ENCODE measurements at regions not wholly inside any gene's neighbourhood (a gene's known extent, or its start where the extent isn't known, plus 50 kb on each side); places are given as distances from the start of the nearest gene placed in this dataset.

DNA sequence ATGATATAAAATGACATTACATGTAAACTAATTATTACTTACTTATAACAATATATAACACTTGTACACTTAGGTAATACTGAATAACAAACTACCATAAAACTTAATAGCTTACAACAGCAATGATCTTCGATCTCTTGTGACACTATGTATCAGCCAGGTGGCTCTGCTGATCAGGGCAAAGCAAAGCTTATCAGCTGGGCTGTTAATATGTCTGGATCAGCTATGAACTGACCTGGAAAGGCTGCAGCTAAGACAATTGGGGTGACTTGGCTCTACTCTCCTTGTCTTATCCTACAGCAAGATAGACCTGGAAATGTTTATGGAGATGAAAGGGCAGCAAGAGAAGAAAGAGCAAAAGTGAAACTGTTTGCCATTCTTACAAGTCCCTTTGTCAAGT is 511.3 kb downstream of the TLR4 start:
- no peak for DNase-seq

DNA sequence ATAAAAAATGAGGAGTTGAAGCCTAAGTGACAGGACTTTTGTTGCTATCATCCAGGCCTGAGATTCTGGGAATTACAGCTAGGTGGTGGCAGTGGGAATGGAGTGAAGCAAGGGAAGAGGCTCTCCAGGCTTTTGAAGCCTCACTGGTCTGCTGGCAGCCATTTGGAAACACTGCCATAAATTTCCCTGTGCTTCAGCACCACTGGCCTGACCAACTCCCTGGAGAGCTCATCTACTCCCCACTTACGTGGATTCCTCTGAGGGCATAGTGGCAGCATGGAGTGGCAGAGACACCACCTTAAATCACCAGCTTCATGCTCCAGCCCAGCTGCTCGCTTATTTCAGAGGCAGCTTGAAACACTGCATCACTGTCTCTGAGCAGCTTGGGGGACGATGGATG is 518.2 kb downstream of the TLR4 start:
- DNase-seq, result no peak

- no peak for DNase-seq
These were observed 518.9 kb downstream of the TLR4 start for GRCh38 chr9:118223111-118223510.

DNA sequence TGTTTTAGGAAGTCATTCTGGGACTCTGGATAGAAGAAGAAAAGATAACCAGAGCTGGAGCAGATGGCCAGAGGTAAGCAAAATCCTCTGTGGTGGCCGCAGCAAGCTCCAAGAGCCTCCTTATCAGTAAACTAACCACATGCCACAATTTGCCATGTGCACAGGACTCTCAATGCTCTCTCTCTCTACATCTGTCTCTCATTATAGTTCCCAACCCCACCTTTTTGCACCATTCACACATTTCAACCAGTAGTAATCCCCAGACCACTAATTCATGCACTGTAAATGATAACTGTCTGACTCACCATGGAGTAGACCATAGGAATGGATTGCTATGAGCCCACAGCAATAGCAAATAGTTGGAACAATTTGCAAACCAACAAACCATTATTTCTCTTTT is 526.1 kb downstream of the TLR4 start:
- no peak for DNase-seq

DNA sequence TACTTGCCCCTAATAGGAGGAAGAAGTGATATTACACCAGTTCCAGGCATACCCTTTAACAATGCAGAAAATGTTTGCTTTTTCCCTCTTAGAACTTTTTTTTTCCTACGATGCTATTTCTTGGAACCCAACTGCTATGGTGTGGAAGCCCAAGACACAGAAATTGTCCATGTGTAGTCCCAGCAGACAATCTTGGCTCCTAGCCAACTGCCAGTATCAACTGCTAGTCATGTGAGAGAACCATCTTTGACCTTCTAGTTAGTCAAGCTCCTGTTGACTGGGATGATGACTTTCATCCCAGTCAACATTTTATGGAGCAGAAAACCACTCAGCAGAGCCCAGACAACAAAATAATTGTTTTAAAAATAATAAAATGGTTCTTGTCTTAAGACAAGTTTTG is 532.4 kb downstream of the TLR4 start:
- no peak for DNase-seq

GRCh38 chr9:118238139-118238538 is 533.9 kb downstream of the TLR4 start:
- DNase-seq, result no peak

DNA sequence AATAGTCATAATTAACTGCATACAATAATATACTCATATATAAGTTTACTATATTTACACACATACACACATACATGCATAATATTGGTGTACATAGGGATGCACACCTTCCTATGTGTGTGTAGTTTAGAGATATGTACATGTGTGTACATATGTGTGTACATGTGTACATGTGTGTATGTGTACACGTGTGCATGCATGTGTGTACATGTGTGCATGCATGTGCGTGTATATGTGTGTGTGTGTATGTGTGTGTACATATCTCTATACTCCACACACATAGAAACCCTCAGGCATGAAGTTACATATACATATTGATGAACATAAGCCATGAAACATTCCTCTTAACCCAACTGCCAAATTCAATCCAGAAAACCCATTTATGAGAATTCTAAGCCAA is 547.8 kb downstream of the TLR4 start:
- no peak for DNase-seq

GRCh38 chr9:118262191-118262590 is 558.0 kb downstream of the TLR4 start:
- no peak for DNase-seq

DNA sequence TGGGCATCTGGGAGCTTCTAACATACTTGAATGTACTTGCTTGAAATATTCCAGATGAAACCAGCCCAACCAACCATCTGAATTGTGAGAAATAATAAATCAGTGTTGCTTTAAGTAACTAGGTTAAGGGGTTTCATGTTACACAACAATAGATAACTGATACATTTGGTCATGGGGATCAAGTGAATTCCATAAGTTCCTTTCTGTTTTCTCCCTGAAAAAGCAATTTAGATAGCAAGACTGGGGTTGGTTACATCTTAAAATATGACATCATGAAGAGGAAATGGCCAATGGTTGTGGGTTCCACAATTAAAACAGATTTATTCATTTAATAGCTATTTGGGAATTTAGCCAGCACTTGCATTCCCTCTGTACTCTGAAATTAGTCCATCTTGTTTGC is 559.7 kb downstream of the TLR4 start:
- DNase-seq, result no peak

DNA sequence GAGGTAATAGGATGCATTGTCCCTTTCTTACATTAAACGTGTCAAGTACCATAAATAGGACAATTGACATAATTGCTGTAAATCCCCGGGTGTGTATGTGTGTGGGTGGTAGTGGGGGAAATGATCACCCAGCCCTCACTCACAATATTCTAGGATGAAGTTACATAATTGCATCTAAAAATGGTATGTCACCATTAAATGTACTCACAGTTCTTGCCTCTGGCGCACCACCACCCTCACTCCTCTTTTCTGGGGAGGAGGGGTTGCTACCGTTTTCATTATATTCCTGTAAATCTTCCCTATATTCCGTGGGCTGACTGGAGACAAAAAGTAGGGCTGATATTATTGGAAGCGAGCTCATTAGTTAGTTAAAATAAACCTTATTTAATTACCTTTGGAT is 563.8 kb downstream of the TLR4 start:
- no peak for DNase-seq

DNA sequence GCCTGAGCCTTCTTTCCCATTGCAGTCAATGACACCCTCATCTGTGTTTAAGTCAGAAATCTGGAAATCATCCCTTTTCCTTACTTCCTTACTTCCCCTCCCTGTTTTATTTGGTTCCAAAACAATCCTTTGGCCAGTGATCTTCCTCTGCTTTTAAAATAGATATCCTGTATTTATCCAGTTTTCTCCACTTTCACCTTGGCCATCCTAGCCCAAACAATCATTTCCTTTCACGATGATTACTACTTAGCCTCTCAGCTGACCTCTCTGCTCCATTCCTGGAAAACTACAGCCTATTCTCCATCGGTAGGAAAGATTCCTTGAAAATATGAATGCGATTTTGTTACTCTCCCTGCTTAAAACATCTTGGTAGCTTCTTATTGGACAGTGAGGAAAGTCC is 565.4 kb downstream of the TLR4 start:
- DNase-seq, result no peak

GRCh38 chr9:118271331-118271730 is 567.1 kb downstream of the TLR4 start:
- no peak for DNase-seq

- DNase-seq, result no peak
These were observed 567.7 kb downstream of the TLR4 start for GRCh38 chr9:118271936-118272335.

DNA sequence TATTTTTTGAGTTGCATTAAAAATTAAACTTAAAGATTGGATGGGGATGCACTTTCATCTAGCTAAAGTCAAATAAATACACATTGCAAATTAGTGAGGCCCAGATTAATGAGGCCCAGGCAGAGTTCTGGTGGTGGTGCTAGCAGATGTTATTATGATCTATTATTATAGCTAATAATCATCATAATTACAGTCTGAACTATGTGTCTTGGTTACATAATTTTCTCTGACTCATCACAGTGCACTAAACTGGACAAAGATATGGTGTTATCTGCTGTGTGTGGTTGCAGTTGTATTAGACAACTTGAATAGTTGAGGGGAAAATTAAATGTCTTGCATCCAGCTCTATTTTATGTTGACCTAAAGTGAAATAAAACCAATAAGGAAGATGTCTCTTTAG is 568.8 kb downstream of the TLR4 start:
- DNase-seq, result no peak

- DNase-seq, result no peak
These were observed 572.6 kb downstream of the TLR4 start for GRCh38 chr9:118276784-118277183.

- no peak for DNase-seq
These were observed 577.6 kb downstream of the TLR4 start for GRCh38 chr9:118281772-118282171.

GRCh38 chr9:118283488-118283887 is 579.3 kb downstream of the TLR4 start:
- DNase-seq, result no peak

DNA sequence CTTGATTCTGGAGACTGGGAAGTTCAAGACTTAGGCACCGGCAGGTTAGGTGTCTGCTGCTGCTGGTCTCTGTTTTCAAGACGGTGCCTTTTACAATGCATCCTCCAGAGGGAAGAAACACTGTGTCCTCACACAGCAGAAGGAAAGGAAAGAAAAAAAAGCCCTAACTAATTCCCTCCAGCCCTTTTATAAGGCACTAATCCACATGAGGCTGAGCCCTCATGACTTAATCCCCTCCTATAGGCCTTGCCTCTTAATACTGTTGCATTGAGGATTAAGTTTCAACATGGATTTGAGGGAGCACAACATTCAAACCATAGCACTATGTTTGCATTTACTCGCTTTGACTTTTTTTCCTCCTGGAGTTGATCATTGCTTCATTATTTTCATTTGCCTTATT is 585.9 kb downstream of the TLR4 start:
- no peak for DNase-seq

GRCh38 chr9:118295413-118295812 is 591.2 kb downstream of the TLR4 start:
- no peak for DNase-seq

- no peak for DNase-seq
These were observed 598.5 kb downstream of the TLR4 start for GRCh38 chr9:118302721-118303120.

DNA sequence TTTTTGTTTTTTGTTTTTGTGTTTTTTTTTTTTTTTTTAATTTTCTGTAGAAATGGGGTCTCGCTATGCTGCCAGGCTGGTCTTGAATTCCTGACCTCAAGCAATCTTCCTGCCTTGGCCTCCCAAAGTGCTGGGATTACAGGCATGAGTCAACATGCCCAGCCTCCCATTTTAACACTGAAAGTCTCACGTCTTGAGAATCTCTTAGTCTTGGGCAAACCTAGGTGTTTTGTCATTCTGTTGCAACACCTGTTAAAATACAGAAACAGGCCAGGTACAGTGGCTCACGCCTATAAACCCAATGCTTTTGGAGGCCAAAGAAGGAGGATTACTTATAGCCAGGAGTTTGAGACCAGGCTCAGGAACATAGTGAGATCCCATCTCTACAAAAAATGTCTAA is 599.0 kb downstream of the TLR4 start:
- no peak for DNase-seq

GRCh38 chr9:118305331-118305730 is 601.1 kb downstream of the TLR4 start:
- no peak for DNase-seq

DNA sequence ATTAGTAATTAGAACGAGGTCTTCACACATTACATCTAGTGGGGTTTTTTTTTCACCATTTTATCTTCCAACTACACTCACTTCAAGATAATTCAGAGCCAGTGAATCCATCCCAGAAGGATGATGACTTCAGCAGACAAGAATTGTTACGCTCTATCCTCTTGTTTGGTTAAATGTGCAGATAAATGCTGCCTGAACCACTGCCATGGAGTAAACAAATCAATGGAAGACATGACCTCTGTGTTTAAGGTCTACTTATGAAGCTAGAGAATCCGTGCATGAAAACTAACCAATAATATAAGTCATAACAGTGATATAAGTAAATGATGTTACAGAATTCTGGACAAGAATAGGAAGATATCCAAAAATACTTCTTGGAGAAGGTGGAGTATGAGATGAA is 602.6 kb downstream of the TLR4 start:
- DNase-seq, result no peak

GRCh38 chr9:118313965-118314364 is 609.8 kb downstream of the TLR4 start:
- no peak for DNase-seq

GRCh38 chr9:118316831-118317343 is 612.7 kb downstream of the TLR4 start:
- DNase-seq, result no peak
